Mesenchymal stem cell (in vitro differentiated cells and primary cell): ENCODE measurements at regions not wholly inside any gene's neighbourhood (a gene's known extent, or its start where the extent isn't known, plus 50 kb on each side); places are given as distances from the start of the nearest gene placed in this dataset.

Source experiments
- DNase-seq: peaks from one replicate; pipeline ENCODE4 v3.0.0-alpha.2; 2013
- H2AFZ ChIP-seq: one replicate; pipeline ENCODE4 v1.6.1; 2013; ENCODE audit warnings: low read depth, mild to moderate bottlenecking, control low read depth, inconsistent platforms, low read length, moderate library complexity
- H2AK5ac ChIP-seq: 2 replicates; pipeline ENCODE4 v1.6.1; 2013; ENCODE audit warnings: low read length, moderate library complexity, mild to moderate bottlenecking, inconsistent platforms; ENCODE audit not compliant: severe bottlenecking
- H2BK120ac ChIP-seq: one replicate; pipeline ENCODE4 v1.6.1; 2013; ENCODE audit warnings: low read depth, mild to moderate bottlenecking, inconsistent platforms, low read length, moderate library complexity
- H2BK12ac ChIP-seq, 2 experiments: one replicate each; pipeline ENCODE4 v1.6.1; 2013; ENCODE audit warnings: inconsistent platforms in 2 of 2, low read length in 2 of 2, mild to moderate bottlenecking in 2 of 2, moderate library complexity in 2 of 2, control low read depth in 1 of 2
- H2BK15ac ChIP-seq: one replicate; pipeline ENCODE4 v1.6.1; 2013; ENCODE audit warnings: mild to moderate bottlenecking, low read depth, inconsistent platforms; ENCODE audit not compliant: poor library complexity, severe bottlenecking
- H2BK5ac ChIP-seq: 2 replicates; pipeline ENCODE4 v1.6.1; 2013; ENCODE audit warnings: low read depth, mild to moderate bottlenecking, low read length, control low read depth, inconsistent platforms; ENCODE audit not compliant: poor library complexity, severe bottlenecking
- H3K14ac ChIP-seq, 2 experiments: one replicate each; pipeline ENCODE4 v1.6.1; 2013; ENCODE audit warnings: inconsistent platforms in 2 of 2, low read length in 2 of 2, control low read depth in 1 of 2, mild to moderate bottlenecking in 1 of 2, moderate library complexity in 1 of 2
- H3K18ac ChIP-seq, 2 experiments: one replicate each; pipeline ENCODE4 v1.6.1; 2013; ENCODE audit warnings: inconsistent platforms in 2 of 2, low read length in 2 of 2, control low read depth in 1 of 2, low read depth in 1 of 2, mild to moderate bottlenecking in 1 of 2
- H3K23ac ChIP-seq, 2 experiments: one replicate each; pipeline ENCODE4 v1.6.1; 2013; ENCODE audit warnings: inconsistent platforms in 2 of 2, low read length in 2 of 2, mild to moderate bottlenecking in 2 of 2, moderate library complexity in 2 of 2, control low read depth in 1 of 2
- H3K27ac ChIP-seq: 2 replicates; pipeline ENCODE4 v1.5.1; 2013; ENCODE audit warnings: mild to moderate bottlenecking, moderate library complexity, low read length, control low read depth, inconsistent platforms; ENCODE audit not compliant: poor library complexity, severe bottlenecking
- H3K27me3 ChIP-seq, 2 experiments: 2 replicates each; pipeline versions ENCODE4 v1.6.1 to v1.7.0; 2013; ENCODE audit warnings: low read length in 2 of 2, mild to moderate bottlenecking in 2 of 2, moderate library complexity in 2 of 2, control low read depth in 1 of 2, inconsistent platforms in 1 of 2; ENCODE audit not compliant: control insufficient read depth in 1 of 2, insufficient read depth in 1 of 2
- H3K36me3 ChIP-seq, 2 experiments: 2 replicates each; pipeline versions ENCODE4 v1.6.1 to v1.7.0; 2013; ENCODE audit warnings: low read length in 2 of 2, control low read depth in 1 of 2, inconsistent platforms in 1 of 2, low read depth in 1 of 2, mild to moderate bottlenecking in 1 of 2; ENCODE audit not compliant: insufficient read depth in 2 of 2, control insufficient read depth in 1 of 2
- H3K4ac ChIP-seq, 2 experiments: one replicate each; pipeline ENCODE4 v1.6.1; 2013; ENCODE audit warnings: inconsistent platforms in 2 of 2, low read length in 2 of 2, mild to moderate bottlenecking in 2 of 2, moderate library complexity in 2 of 2, control low read depth in 1 of 2, low read depth in 1 of 2
- H3K4me1 ChIP-seq: 2 replicates; pipeline ENCODE4 v1.6.1; 2013; ENCODE audit warnings: low read depth, low read length, control low read depth; ENCODE audit not compliant: control insufficient read depth, insufficient read depth
- H3K4me2 ChIP-seq: 2 replicates; pipeline ENCODE4 v1.6.1; 2013; ENCODE audit warnings: low read length, mild to moderate bottlenecking, inconsistent platforms; ENCODE audit not compliant: poor library complexity, severe bottlenecking
- H3K4me3 ChIP-seq, 2 experiments: 2 replicates each; pipeline versions ENCODE4 v1.5.1 to v1.7.0; 2013; ENCODE audit warnings: low read length in 2 of 2, mild to moderate bottlenecking in 2 of 2, control low read depth in 1 of 2, low read depth in 1 of 2; ENCODE audit not compliant: insufficient read depth in 1 of 2
- H3K79me1 ChIP-seq: replicated peaks from 2 replicates; pipeline ENCODE4 v1.6.1; 2013; ENCODE audit warnings: mild to moderate bottlenecking, control low read depth, low read length, inconsistent platforms; ENCODE audit not compliant: poor library complexity, severe bottlenecking
- H3K9ac ChIP-seq: 2 replicates; pipeline ENCODE4 v1.7.0; 2013; ENCODE audit warnings: mild to moderate bottlenecking, low read length, moderate library complexity
- H3K9me3 ChIP-seq: 2 replicates; pipeline ENCODE4 v1.7.0; 2013; ENCODE audit warnings: mild to moderate bottlenecking, low read length; ENCODE audit not compliant: control insufficient read depth
- H4K8ac ChIP-seq: one replicate; pipeline ENCODE4 v1.6.1; 2013; ENCODE audit warnings: inconsistent platforms, mild to moderate bottlenecking, low read length, moderate library complexity
- H4K91ac ChIP-seq: one replicate; pipeline ENCODE4 v1.6.1; 2013; ENCODE audit warnings: mild to moderate bottlenecking, low read length, inconsistent platforms
- WGBS: methylation state at CpG from one replicate; pipeline ENCODE4 v1.1.7; 2013; ENCODE audit warnings: mixed read lengths; 5-methylcytosine and 5-hydroxymethylcytosine counted together

- Histone ChIP-seq H3K27ac (no peak overlapping the region), H3K36me3 (no peaks in the 10 kb centered on the region), H2AK5ac (no peak overlapping the region), H3K79me1 (no peaks in the 10 kb centered on the region), H3K18ac (no peak overlapping the region), H3K4ac (no peak overlapping the region), H4K8ac (no peak overlapping the region), H2BK15ac (no peak overlapping the region), H3K9me3 (peaks cover 4% of the 10 kb centered on the region), H3K4me1 (no peaks in the 10 kb centered on the region), H3K9ac (no peak overlapping the region), H2AFZ (no peak overlapping the region), H2BK5ac (no peak overlapping the region), H3K23ac (no peak overlapping the region), H3K4me3 (no peak overlapping the region), H3K4me2 (no peak overlapping the region), H2BK120ac (no peak overlapping the region), H2BK12ac (no peak overlapping the region), H3K27me3 (no peaks in the 10 kb centered on the region), H4K91ac (no peak overlapping the region), H3K14ac (no peak overlapping the region)
- DNase-seq, result no peak
- no CpG with 5 or more reads among the region's 1 CpG for WGBS
These were observed 153.0 kb downstream of the IRX2 start for GRCh38 chr5:2598503-2598902.

GRCh38 chr5:2594701-2595100 is 156.8 kb downstream of the IRX2 start:
- Histone ChIP-seq H3K4me2 (no peak overlapping the region), H3K14ac (no peak overlapping the region), H3K4me3 (no peak overlapping the region), H2AK5ac (no peak overlapping the region), H2BK5ac (no peak overlapping the region), H3K79me1 (no peaks in the 10 kb centered on the region), H2BK120ac (no peak overlapping the region), H3K4ac (no peak overlapping the region), H3K18ac (no peak overlapping the region), H4K91ac (no peak overlapping the region), H3K27me3 (no peaks in the 10 kb centered on the region), H3K4me1 (no peaks in the 10 kb centered on the region), H3K9me3 (peaks cover 4% of the 10 kb centered on the region), H2AFZ (no peak overlapping the region), H2BK12ac (no peak overlapping the region), H2BK15ac (no peak overlapping the region), H3K27ac (no peak overlapping the region), H3K23ac (no peak overlapping the region), H3K36me3 (no peaks in the 10 kb centered on the region), H4K8ac (no peak overlapping the region), H3K9ac (no peak overlapping the region)
- WGBS, result 71% methylated on average over 1 of the region's 1 CpG
- DNase-seq, result no peak

GRCh38 chr5:2592766-2593165 is 158.7 kb downstream of the IRX2 start:
- no peak overlapping the region for H3K18ac ChIP-seq
- no peaks in the 10 kb centered on the region for H3K36me3 ChIP-seq
- no peak for DNase-seq
- no peaks in the 10 kb centered on the region for H3K79me1 ChIP-seq
- H2BK5ac ChIP-seq, result no peak overlapping the region
- no peak overlapping the region for H3K4me3 ChIP-seq
- no peak overlapping the region for H4K91ac ChIP-seq
- H3K9ac ChIP-seq, result no peak overlapping the region
- 89% methylated on average over 6 of the region's 10 CpGs for WGBS
- H3K4me2 ChIP-seq, result no peak overlapping the region
- H3K27ac ChIP-seq, result no peak overlapping the region
- no peak overlapping the region for H2BK120ac ChIP-seq
- H3K27me3 ChIP-seq, result no peaks in the 10 kb centered on the region
- H3K4me1 ChIP-seq, result no peaks in the 10 kb centered on the region
- no peak overlapping the region for H3K23ac ChIP-seq
- no peak overlapping the region for H4K8ac ChIP-seq
- H2BK15ac ChIP-seq, result no peak overlapping the region
- no peak overlapping the region for H3K14ac ChIP-seq
- no peak overlapping the region for H3K4ac ChIP-seq
- no peak overlapping the region for H2AFZ ChIP-seq
- no peak overlapping the region for H2BK12ac ChIP-seq
- peaks cover 4% of the 10 kb centered on the region for H3K9me3 ChIP-seq
- H2AK5ac ChIP-seq, result no peak overlapping the region

GRCh38 chr5:2591777-2592453 is 159.6 kb downstream of the IRX2 start:
- no peak overlapping the region for H3K4ac ChIP-seq
- H3K4me3 ChIP-seq, result no peak overlapping the region
- H3K14ac ChIP-seq, result no peak overlapping the region
- H3K79me1 ChIP-seq, result no peaks in the 10 kb centered on the region
- no peak overlapping the region for H2BK120ac ChIP-seq
- H2AK5ac ChIP-seq, result no peak overlapping the region
- no peak overlapping the region for H3K4me2 ChIP-seq
- H3K18ac ChIP-seq, result no peak overlapping the region
- H2BK15ac ChIP-seq, result no peak overlapping the region
- H3K27me3 ChIP-seq, result no peaks in the 10 kb centered on the region
- H2BK5ac ChIP-seq, result no peak overlapping the region
- no peak overlapping the region for H2BK12ac ChIP-seq
- H3K23ac ChIP-seq, result no peak overlapping the region
- no peak overlapping the region for H4K91ac ChIP-seq
- WGBS, result 64% methylated on average over 19 of the region's 19 CpGs
- no peak overlapping the region for H2AFZ ChIP-seq
- no peak for DNase-seq
- no peaks in the 10 kb centered on the region for H3K4me1 ChIP-seq
- H3K9me3 ChIP-seq, result peaks cover under 1% of the 10 kb centered on the region
- H3K27ac ChIP-seq, result no peak overlapping the region
- H4K8ac ChIP-seq, result no peak overlapping the region
- no peaks in the 10 kb centered on the region for H3K36me3 ChIP-seq
- no peak overlapping the region for H3K9ac ChIP-seq
